ENCODE measurements at regions not wholly inside any gene's neighbourhood (a gene's known extent, or its start where the extent isn't known, plus 50 kb on each side); places are given as distances from the start of the nearest gene placed in this dataset.

- Histone ChIP-seq H3K4me3 (ENCODE audit: low read length in 3 of 3) (peak overlapping the region in 1 of 3 donors; percentile 23), H3K36me3 (ENCODE audit: control insufficient read depth in 3 of 3, insufficient read depth in 3 of 3, low read length in 3 of 3) (no peaks in the 10 kb centered on the region), H3K9ac (ENCODE audit: low read depth in 1 of 3, low read length in 3 of 3) (peak overlapping the region; percentile 21 to 68 (median 29)), H3K27ac (ENCODE audit: low read depth, low read length) (peak overlapping the region; percentile 55), H3K27me3 (ENCODE audit: control insufficient read depth in 3 of 3, insufficient read depth in 3 of 3, low read length in 3 of 3) (no peaks in the 10 kb centered on the region), H3K4me1 (ENCODE audit: control insufficient read depth in 3 of 3, insufficient read depth in 3 of 3, low read length in 3 of 3) (peaks cover 41 to 65% (median 47%) of the 10 kb centered on the region in 3 donors), H3K9me3 (ENCODE audit: control insufficient read depth in 3 of 3, low read length in 3 of 3) (no peaks in the 10 kb centered on the region)
Measured at GRCh38 chr2:120887320-120887697, 151.6 kb downstream of the GLI2 start.

- H3K4me3 ChIP-seq (ENCODE audit: low read length in 3 of 3): peak overlapping the region in 1 of 3 donors; percentile 23
- no peaks in the 10 kb centered on the region for H3K9me3 ChIP-seq (ENCODE audit: control insufficient read depth in 3 of 3, low read length in 3 of 3)
- H3K27ac ChIP-seq (ENCODE audit: low read depth, low read length): peak overlapping the region; percentile 55
- peak overlapping the region in 2 of 3 donors; percentile 29 to 68 for H3K9ac ChIP-seq (ENCODE audit: low read depth in 1 of 3, low read length in 3 of 3)
- no peaks in the 10 kb centered on the region for H3K27me3 ChIP-seq (ENCODE audit: control insufficient read depth in 3 of 3, insufficient read depth in 3 of 3, low read length in 3 of 3)
- no peaks in the 10 kb centered on the region for H3K36me3 ChIP-seq (ENCODE audit: control insufficient read depth in 3 of 3, insufficient read depth in 3 of 3, low read length in 3 of 3)
- peaks cover 41 to 66% (median 49%) of the 10 kb centered on the region in 3 donors for H3K4me1 ChIP-seq (ENCODE audit: control insufficient read depth in 3 of 3, insufficient read depth in 3 of 3, low read length in 3 of 3)
Measured at GRCh38 chr2:120887741-120888231, 152.1 kb downstream of the GLI2 start.

DNA sequence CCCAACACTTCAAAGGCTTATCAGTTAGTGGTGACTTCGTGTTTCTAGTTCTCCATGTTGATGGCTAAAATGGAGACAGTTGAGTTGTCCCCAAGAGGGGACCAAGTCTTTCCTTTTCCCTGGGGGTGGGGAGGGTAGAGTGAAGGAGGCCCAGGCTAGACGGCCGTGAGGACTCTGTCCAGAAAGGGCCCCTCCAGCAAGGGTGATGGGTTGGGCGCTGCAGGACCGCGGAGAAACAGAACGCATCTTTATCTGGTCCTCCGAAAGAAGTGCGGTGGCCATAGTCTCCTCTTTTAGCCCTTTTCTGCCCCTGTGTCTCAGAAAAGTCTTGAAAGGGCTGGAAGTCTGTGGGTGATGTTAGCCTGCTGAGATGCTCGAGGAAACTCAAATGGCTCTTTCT is 153.2 kb downstream of the GLI2 start:
- no peaks in the 10 kb centered on the region for H3K9me3 ChIP-seq (ENCODE audit: control insufficient read depth in 3 of 3, low read length in 3 of 3)
- no peaks in the 10 kb centered on the region for H3K27me3 ChIP-seq (ENCODE audit: control insufficient read depth in 3 of 3, insufficient read depth in 3 of 3, low read length in 3 of 3)
- H3K9ac ChIP-seq (ENCODE audit: low read depth in 1 of 3, low read length in 3 of 3): no peak overlapping the region
- H3K4me1 ChIP-seq (ENCODE audit: control insufficient read depth in 3 of 3, insufficient read depth in 3 of 3, low read length in 3 of 3): peaks cover 49 to 72% (median 57%) of the 10 kb centered on the region in 3 donors
- no peak overlapping the region for H3K4me3 ChIP-seq (ENCODE audit: low read length in 3 of 3)
- no peaks in the 10 kb centered on the region for H3K36me3 ChIP-seq (ENCODE audit: control insufficient read depth in 3 of 3, insufficient read depth in 3 of 3, low read length in 3 of 3)
- H3K27ac ChIP-seq (ENCODE audit: low read depth, low read length): peak overlapping the region; percentile 55

DNA sequence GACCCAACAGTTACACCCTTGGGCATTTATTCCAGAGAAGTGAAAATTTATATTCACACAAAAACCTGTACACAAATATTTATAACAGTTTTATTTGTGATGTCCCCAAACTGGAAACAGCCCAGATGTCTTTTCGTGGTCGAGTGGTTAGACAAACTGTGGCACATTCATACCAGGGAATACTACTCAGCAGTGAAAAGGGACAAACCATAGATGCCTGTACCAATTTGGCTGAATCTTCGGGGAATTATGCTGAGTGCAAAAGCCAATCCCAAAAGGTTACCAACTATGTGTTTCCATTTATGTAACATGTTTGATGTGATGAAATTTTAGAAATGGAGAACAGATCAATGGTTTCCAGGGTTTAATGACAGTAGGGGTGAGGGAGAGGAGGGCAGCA is 154.3 kb downstream of the GLI2 start:
- no peaks in the 10 kb centered on the region for H3K27me3 ChIP-seq (ENCODE audit: control insufficient read depth in 3 of 3, insufficient read depth in 3 of 3, low read length in 3 of 3)
- no peak overlapping the region for H3K9ac ChIP-seq (ENCODE audit: low read depth in 1 of 3, low read length in 3 of 3)
- H3K4me1 ChIP-seq (ENCODE audit: control insufficient read depth in 3 of 3, insufficient read depth in 3 of 3, low read length in 3 of 3): peaks cover 52 to 69% (median 59%) of the 10 kb centered on the region in 3 donors
- H3K9me3 ChIP-seq (ENCODE audit: control insufficient read depth in 3 of 3, low read length in 3 of 3): no peaks in the 10 kb centered on the region
- no peak overlapping the region for H3K27ac ChIP-seq (ENCODE audit: low read depth, low read length)
- H3K4me3 ChIP-seq (ENCODE audit: low read length in 3 of 3): no peak overlapping the region
- H3K36me3 ChIP-seq (ENCODE audit: control insufficient read depth in 3 of 3, insufficient read depth in 3 of 3, low read length in 3 of 3): no peaks in the 10 kb centered on the region

DNA sequence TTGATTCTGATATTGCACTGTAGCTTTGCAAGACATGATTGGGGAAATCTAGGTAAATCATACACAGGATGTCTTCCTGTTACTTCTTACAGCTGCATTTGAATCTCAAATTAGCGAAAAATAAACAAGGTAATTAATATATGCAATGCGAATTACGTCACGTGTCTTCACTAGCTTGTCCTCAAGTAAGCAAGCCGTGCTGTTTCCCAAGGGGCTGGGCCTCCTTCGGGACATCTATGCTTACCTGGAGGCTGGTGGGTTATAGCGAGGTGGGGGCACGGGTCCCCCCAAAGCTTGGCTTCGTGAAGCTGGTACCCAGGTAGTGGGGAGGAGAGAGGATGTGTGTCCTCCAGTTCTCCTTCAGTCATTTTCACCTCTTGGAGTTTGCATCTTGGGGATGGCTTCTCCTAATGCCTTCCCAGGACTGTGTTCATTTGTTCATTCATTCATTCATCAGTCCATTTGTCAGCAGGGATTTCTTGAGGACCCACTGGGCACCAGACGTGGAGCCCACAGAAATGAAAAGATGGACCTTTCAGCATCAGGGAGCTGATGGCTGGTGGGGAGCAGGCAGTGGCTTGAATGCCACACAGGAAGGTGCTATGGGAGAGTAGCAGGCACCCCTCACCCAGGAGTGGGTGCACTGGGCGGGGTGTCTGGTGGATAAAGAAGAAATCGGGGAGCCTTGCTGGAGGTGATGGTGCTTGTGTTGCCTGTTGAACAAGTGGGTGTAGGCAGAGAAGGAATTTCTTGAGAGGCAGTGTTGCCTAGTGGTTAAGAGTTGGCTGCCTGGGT is 155.1 kb downstream of the GLI2 start:
- Histone ChIP-seq H3K9ac (ENCODE audit: low read depth in 1 of 3, low read length in 3 of 3) (no peak overlapping the region), H3K27me3 (ENCODE audit: control insufficient read depth in 3 of 3, insufficient read depth in 3 of 3, low read length in 3 of 3) (no peaks in the 10 kb centered on the region), H3K27ac (ENCODE audit: low read depth, low read length) (no peak overlapping the region), H3K4me3 (ENCODE audit: low read length in 3 of 3) (no peak overlapping the region), H3K9me3 (ENCODE audit: control insufficient read depth in 3 of 3, low read length in 3 of 3) (no peaks in the 10 kb centered on the region), H3K4me1 (ENCODE audit: control insufficient read depth in 3 of 3, insufficient read depth in 3 of 3, low read length in 3 of 3) (peaks cover 44 to 64% (median 53%) of the 10 kb centered on the region in 3 donors), H3K36me3 (ENCODE audit: control insufficient read depth in 3 of 3, insufficient read depth in 3 of 3, low read length in 3 of 3) (no peaks in the 10 kb centered on the region)

GRCh38 chr2:120892271-120892966 is 156.8 kb downstream of the GLI2 start:
- no peaks in the 10 kb centered on the region for H3K36me3 ChIP-seq (ENCODE audit: control insufficient read depth in 3 of 3, insufficient read depth in 3 of 3, low read length in 3 of 3)
- peaks cover 38 to 54% (median 46%) of the 10 kb centered on the region in 3 donors for H3K4me1 ChIP-seq (ENCODE audit: control insufficient read depth in 3 of 3, insufficient read depth in 3 of 3, low read length in 3 of 3)
- peak overlapping the region; percentile 10 to 58 (median 39) for H3K4me3 ChIP-seq (ENCODE audit: low read length in 3 of 3)
- H3K9me3 ChIP-seq (ENCODE audit: control insufficient read depth in 3 of 3, low read length in 3 of 3): no peaks in the 10 kb centered on the region
- peak overlapping the region; percentile 69 for H3K27ac ChIP-seq (ENCODE audit: low read depth, low read length)
- peak overlapping the region in 1 of 3 donors; percentile 47 for H3K9ac ChIP-seq (ENCODE audit: low read depth in 1 of 3, low read length in 3 of 3)
- no peaks in the 10 kb centered on the region for H3K27me3 ChIP-seq (ENCODE audit: control insufficient read depth in 3 of 3, insufficient read depth in 3 of 3, low read length in 3 of 3)

DNA sequence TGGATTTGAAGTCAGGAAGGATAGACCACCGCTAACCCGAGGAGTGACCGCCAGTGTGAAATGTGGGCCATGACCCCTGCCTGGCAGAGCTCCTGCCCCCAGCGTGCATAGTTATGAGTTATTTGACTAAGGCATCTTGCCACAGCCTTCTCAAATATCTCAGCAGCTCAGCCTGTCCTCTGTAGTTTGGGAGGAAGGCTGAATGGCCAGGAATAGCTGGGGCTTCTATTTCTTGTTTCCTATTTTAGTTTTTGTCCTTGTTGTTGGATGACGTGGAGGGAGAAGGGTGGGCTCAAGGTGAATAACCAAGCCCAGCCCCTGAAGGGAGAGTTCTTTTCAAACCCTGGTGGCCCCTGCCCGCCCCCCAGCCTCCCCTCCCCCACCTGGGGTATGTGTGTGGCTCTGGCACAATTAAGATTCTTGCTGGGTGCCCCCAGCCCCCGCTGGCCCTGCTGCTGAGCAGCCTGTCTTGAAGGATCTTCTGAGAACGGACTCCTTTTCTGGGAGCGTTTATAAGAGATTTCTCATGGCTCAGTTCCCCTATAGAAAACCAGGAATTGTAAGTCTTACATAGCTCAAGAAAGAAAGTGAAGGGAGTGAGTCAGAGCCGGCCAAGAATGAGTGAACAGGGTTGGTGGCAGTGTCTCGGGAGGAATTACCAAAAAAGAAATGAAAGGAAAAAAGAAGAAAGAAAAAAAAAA is 157.4 kb downstream of the GLI2 start:
- peak overlapping the region in 2 of 3 donors; percentile 27 to 68 for H3K9ac ChIP-seq (ENCODE audit: low read depth in 1 of 3, low read length in 3 of 3)
- no peaks in the 10 kb centered on the region for H3K27me3 ChIP-seq (ENCODE audit: control insufficient read depth in 3 of 3, insufficient read depth in 3 of 3, low read length in 3 of 3)
- peaks cover 35 to 47% (median 39%) of the 10 kb centered on the region in 3 donors for H3K4me1 ChIP-seq (ENCODE audit: control insufficient read depth in 3 of 3, insufficient read depth in 3 of 3, low read length in 3 of 3)
- H3K9me3 ChIP-seq (ENCODE audit: control insufficient read depth in 3 of 3, low read length in 3 of 3): no peaks in the 10 kb centered on the region
- H3K27ac ChIP-seq (ENCODE audit: low read depth, low read length): peak overlapping the region; percentile 69
- peak overlapping the region; percentile 10 to 58 (median 39) for H3K4me3 ChIP-seq (ENCODE audit: low read length in 3 of 3)
- H3K36me3 ChIP-seq (ENCODE audit: control insufficient read depth in 3 of 3, insufficient read depth in 3 of 3, low read length in 3 of 3): no peaks in the 10 kb centered on the region

DNA sequence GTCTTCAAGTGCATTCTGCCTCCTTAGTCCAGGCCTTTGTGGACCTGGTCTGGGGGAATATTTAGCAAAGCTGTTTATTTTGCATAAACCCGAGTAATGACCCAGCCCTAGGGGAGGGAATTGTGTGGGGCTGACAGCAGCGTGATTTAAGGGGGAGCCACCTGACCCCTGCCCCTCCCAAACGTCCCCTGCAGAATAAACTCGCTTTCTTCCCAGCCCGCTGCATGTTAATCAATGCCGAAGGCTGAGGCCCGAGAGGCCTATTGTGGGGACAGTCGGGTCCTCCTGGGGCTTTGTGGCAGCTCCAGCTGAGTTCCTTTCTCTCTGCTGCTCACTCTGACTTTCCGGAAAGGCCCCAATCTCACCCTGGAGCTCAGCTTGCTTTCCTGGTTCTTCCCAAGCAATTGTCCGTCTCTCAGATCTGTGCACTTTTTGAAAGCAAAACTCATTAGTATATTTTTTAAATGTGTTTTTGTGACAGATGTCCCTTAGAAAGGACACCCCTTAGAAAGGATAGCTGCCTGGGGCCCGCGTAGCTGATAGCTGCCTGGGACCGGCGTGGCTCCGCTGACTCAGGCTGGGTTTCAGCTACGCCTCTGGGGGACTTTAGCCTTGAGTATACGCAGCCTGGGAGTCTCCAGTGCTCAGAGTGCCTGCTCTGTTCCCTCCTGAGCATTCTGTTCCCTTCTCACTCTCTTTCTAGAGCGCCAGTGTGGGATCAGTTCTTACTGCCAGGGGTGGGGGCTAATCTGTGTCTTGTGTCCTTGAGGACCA is 158.3 kb downstream of the GLI2 start:
- H3K27me3 ChIP-seq (ENCODE audit: control insufficient read depth in 3 of 3, insufficient read depth in 3 of 3, low read length in 3 of 3): no peaks in the 10 kb centered on the region
- no peaks in the 10 kb centered on the region for H3K36me3 ChIP-seq (ENCODE audit: control insufficient read depth in 3 of 3, insufficient read depth in 3 of 3, low read length in 3 of 3)
- H3K9ac ChIP-seq (ENCODE audit: low read depth in 1 of 3, low read length in 3 of 3): peak overlapping the region; percentile 23 to 68 (median 27)
- H3K4me3 ChIP-seq (ENCODE audit: low read length in 3 of 3): no peak overlapping the region
- H3K27ac ChIP-seq (ENCODE audit: low read depth, low read length): peak overlapping the region; percentile 69
- H3K9me3 ChIP-seq (ENCODE audit: control insufficient read depth in 3 of 3, low read length in 3 of 3): no peaks in the 10 kb centered on the region
- H3K4me1 ChIP-seq (ENCODE audit: control insufficient read depth in 3 of 3, insufficient read depth in 3 of 3, low read length in 3 of 3): peaks cover 35 to 38% (median 35%) of the 10 kb centered on the region in 3 donors

DNA sequence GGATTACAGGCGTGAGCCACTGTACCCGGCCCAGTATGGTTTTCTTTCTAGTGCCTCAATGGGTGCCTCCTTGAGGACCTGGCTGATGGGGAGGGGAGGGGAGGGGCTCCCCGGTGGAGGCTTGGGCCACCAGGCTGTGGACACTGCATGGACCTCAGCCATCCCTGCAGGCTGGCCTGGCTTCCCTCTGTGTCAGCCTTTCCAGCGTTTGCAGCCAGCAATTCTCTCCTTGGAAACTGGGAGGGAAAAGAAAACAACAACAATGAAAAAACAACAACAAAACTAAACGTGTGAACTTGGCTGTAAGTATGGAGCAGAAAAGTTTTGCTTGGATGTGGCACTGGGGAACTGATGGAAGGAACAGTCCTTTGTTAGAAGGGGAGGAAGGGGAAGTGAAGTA is 159.3 kb downstream of the GLI2 start:
- no peaks in the 10 kb centered on the region for H3K27me3 ChIP-seq (ENCODE audit: control insufficient read depth in 3 of 3, insufficient read depth in 3 of 3, low read length in 3 of 3)
- H3K9ac ChIP-seq (ENCODE audit: low read depth in 1 of 3, low read length in 3 of 3): no peak overlapping the region
- no peak overlapping the region for H3K4me3 ChIP-seq (ENCODE audit: low read length in 3 of 3)
- peaks cover 35 to 40% (median 35%) of the 10 kb centered on the region in 3 donors for H3K4me1 ChIP-seq (ENCODE audit: control insufficient read depth in 3 of 3, insufficient read depth in 3 of 3, low read length in 3 of 3)
- H3K9me3 ChIP-seq (ENCODE audit: control insufficient read depth in 3 of 3, low read length in 3 of 3): no peaks in the 10 kb centered on the region
- H3K27ac ChIP-seq (ENCODE audit: low read depth, low read length): no peak overlapping the region
- H3K36me3 ChIP-seq (ENCODE audit: control insufficient read depth in 3 of 3, insufficient read depth in 3 of 3, low read length in 3 of 3): no peaks in the 10 kb centered on the region

Measured in skeletal muscle tissue (tissue), 3 donors.